ENCODE measurements at regions not wholly inside any gene's neighbourhood (a gene's known extent, or its start where the extent isn't known, plus 50 kb on each side); places are given as distances from the start of the nearest gene placed in this dataset.
A peak's percentile ranks its signal among the peaks of the same experiment; 100 is the strongest.

DNA sequence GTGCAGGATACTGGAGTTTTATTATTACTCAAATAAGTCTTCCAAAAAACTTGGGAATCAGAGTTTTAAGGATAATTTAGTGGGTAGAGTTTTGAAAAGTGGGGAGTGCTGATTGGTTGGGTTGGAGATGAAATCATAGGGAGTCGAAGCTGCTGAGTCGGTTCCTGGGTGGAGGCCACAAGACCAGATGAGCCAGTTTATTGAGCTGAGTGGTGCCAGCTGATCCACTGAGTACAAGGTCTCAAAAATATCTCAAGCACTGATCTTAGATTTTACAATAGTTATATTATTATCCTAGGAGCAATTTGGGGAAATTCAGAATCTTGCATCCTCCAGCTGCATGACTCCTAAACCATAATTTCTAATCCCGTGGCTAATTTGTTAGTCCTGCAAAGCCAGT lies 804.9 kb upstream of the SEMA6A start:
- Mint-ChIP-seq H3K4me1 (no peaks in the 10 kb centered on the region), H3K27ac (0 out of 7 replicates have a peak overlapping the region, but pooled peaks of 1 of the 3 experiments have one; percentile 15), H3K27me3 (ENCODE audit: low read depth) (no peaks in the 10 kb centered on the region), H3K36me3 (ENCODE audit: insufficient read depth in 1 of 3, low read depth in 3 of 3) (no peaks in the 10 kb centered on the region; a peak in 1 of 7 replicates), H3K9me3 (no peaks in the 10 kb centered on the region), H3K4me3 (no peak overlapping the region)
- Histone ChIP-seq H2BK12ac (ENCODE audit: insufficient read length, low read depth, low read length) (no peak overlapping the region), H3K18ac (ENCODE audit: insufficient read length, low read depth, low read length) (no peak overlapping the region), H4K8ac (replicated peaks; ENCODE audit: insufficient read length, low read depth, low read length) (no peak overlapping the region), H4K20me1 (ENCODE audit: control insufficient read depth, insufficient read depth, insufficient read length) (no peaks in the 10 kb centered on the region), H3K27ac (ENCODE audit: insufficient read length, low read depth, low read length) (no peak overlapping the region), H3K14ac (ENCODE audit: insufficient read depth, low read length) (no peak overlapping the region), H3K4me2 (ENCODE audit: insufficient read depth, insufficient read length, low read length) (no peak overlapping the region), H3K4me1 (ENCODE audit: insufficient read depth, low read length) (no peaks in the 10 kb centered on the region), H4K91ac (ENCODE audit: insufficient read length, low read depth, low read length) (no peak overlapping the region), H2AFZ (ENCODE audit: low read length) (no peak overlapping the region), H3K56ac (ENCODE audit: insufficient read length, low read depth, low read length) (no peak overlapping the region), H3K27me3 (ENCODE audit: insufficient read depth, low read length) (no peaks in the 10 kb centered on the region), H4K5ac (ENCODE audit: insufficient read length, low read depth, low read length) (no peak overlapping the region), H3K23me2 (ENCODE audit: insufficient read length, low read depth, low read length, poor library complexity, severe bottlenecking) (no peaks in the 10 kb centered on the region), H2BK5ac (ENCODE audit: insufficient read length, low read length) (no peak overlapping the region), H3K9ac (ENCODE audit: extremely low read depth, insufficient read length, low read length) (no peak overlapping the region), H3K79me1 (ENCODE audit: insufficient read depth, low read depth, low read length, poor library complexity, severe bottlenecking) (no peaks in the 10 kb centered on the region), H2BK15ac (ENCODE audit: low read depth, low read length) (no peak overlapping the region), H3K4ac (ENCODE audit: low read depth, low read length) (no peak overlapping the region), H2AK5ac (ENCODE audit: insufficient read length, low read length) (no peak overlapping the region), H2BK20ac (ENCODE audit: low read depth, low read length, poor library complexity, severe bottlenecking) (no peak overlapping the region), H3K79me2 (ENCODE audit: insufficient read depth, low read length) (no peaks in the 10 kb centered on the region), H3T11ph (ENCODE audit: low read length) (no peak overlapping the region), H3K23ac (ENCODE audit: insufficient read length, low read depth, low read length) (no peak overlapping the region), H2BK120ac (ENCODE audit: low read depth, low read length, poor library complexity, severe bottlenecking) (no peak overlapping the region), H3K9me3 (ENCODE audit: control insufficient read depth, low read depth, low read length) (no peaks in the 10 kb centered on the region)
- no CpG with 5 or more reads among the region's 3 CpGs for WGBS (ENCODE audit: extremely low coverage, insufficient read length, low lambda C conversion rate)
- TF ChIP-seq, protein P1, sequence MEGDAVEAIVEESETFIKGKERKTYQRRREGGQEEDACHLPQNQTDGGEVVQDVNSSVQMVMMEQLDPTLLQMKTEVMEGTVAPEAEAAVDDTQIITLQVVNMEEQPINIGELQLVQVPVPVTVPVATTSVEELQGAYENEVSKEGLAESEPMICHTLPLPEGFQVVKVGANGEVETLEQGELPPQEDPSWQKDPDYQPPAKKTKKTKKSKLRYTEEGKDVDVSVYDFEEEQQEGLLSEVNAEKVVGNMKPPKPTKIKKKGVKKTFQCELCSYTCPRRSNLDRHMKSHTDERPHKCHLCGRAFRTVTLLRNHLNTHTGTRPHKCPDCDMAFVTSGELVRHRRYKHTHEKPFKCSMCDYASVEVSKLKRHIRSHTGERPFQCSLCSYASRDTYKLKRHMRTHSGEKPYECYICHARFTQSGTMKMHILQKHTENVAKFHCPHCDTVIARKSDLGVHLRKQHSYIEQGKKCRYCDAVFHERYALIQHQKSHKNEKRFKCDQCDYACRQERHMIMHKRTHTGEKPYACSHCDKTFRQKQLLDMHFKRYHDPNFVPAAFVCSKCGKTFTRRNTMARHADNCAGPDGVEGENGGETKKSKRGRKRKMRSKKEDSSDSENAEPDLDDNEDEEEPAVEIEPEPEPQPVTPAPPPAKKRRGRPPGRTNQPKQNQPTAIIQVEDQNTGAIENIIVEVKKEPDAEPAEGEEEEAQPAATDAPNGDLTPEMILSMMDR (conservative IDR thresholded peaks at IDR 0.05): no peak
- DNase-seq: no peak
